WERI-Rb-1 (cell line): ENCODE measurements at regions not wholly inside any gene's neighbourhood (a gene's known extent, or its start where the extent isn't known, plus 50 kb on each side); places are given as distances from the start of the nearest gene placed in this dataset.
"Not testable (repeated sequence)": the region's sequence is repeated elsewhere in the genome, so short reads cannot be mapped to it uniquely, and the experiment has no call there.

Source experiments
- DNase-seq: peaks from one replicate; pipeline ENCODE4 v3.0.0-alpha.2; 2020
- H3K27ac ChIP-seq: fragments of 250-450 bp; sonication (Bioruptor Pico); 2 replicates; pipeline ENCODE4 v1.5.1; 2020; ENCODE audit warnings: mild to moderate bottlenecking, moderate library complexity
- H3K27me3 ChIP-seq: fragments of 250-450 bp; sonication (Bioruptor Pico); 2 replicates; pipeline ENCODE4 v1.5.1; 2021; ENCODE audit warnings: mild to moderate bottlenecking, low read depth, moderate library complexity; ENCODE audit not compliant: insufficient read depth, severe bottlenecking
- H3K36me3 ChIP-seq: fragments of 250-450 bp; sonication (Bioruptor Pico); 2 replicates; pipeline ENCODE4 v1.5.1; 2020; ENCODE audit warnings: mild to moderate bottlenecking, moderate library complexity
- H3K4me3 ChIP-seq: 2 replicates; pipeline ENCODE4 v1.5.1; 2011; ENCODE audit warnings: low read depth, mild to moderate bottlenecking, control low read depth, low read length
- H3K9me3 ChIP-seq: fragments of 250-450 bp; sonication (Bioruptor Pico); 2 replicates; pipeline ENCODE4 v1.5.1; 2021; ENCODE audit warnings: mild to moderate bottlenecking, moderate library complexity; ENCODE audit not compliant: severe bottlenecking
- CTCF ChIP-seq: IDR thresholded peaks from 2 replicates; pipeline ENCODE4 v1.5.1; 2011; ENCODE audit warnings: low read depth, mild to moderate bottlenecking, control low read depth, inconsistent platforms, low read length

- no peaks in the 10 kb centered on the region for H3K36me3 ChIP-seq
- H3K9me3 ChIP-seq, result no peaks in the 10 kb centered on the region
- H3K27me3 ChIP-seq, result no peaks in the 10 kb centered on the region
- no peak overlapping the region for H3K27ac ChIP-seq
- no peak for DNase-seq
- H3K4me3 ChIP-seq, result no peak overlapping the region
- TF ChIP-seq CTCF, result no peak
These were observed 113.6 kb upstream of the ID4 start for GRCh38 chr6:19723545-19723944.

GRCh38 chr6:19725436-19725835, 111.7 kb upstream of the ID4 start:
- not testable (repeated sequence) for H3K36me3 ChIP-seq, H3K27me3 ChIP-seq, DNase-seq, H3K27ac ChIP-seq, H3K9me3 ChIP-seq, H3K4me3 ChIP-seq

- no peaks in the 10 kb centered on the region for H3K27me3 ChIP-seq
- H3K4me3 ChIP-seq, result no peak overlapping the region
- no peak overlapping the region for H3K27ac ChIP-seq
- no peak for TF ChIP-seq CTCF
- no peaks in the 10 kb centered on the region for H3K36me3 ChIP-seq
- no peak for DNase-seq
- H3K9me3 ChIP-seq, result peaks cover 4% of the 10 kb centered on the region
These were observed 105.9 kb upstream of the ID4 start for GRCh38 chr6:19731282-19731681.

GRCh38 chr6:19734061-19734460, 103.1 kb upstream of the ID4 start:
- DNase-seq, result no peak
- Histone ChIP-seq H3K9me3 (peaks cover 4% of the 10 kb centered on the region), H3K4me3 (no peak overlapping the region), H3K27ac (no peak overlapping the region), H3K27me3 (no peaks in the 10 kb centered on the region), H3K36me3 (no peaks in the 10 kb centered on the region)
- no peak for TF ChIP-seq CTCF

- H3K27me3 ChIP-seq, result no peaks in the 10 kb centered on the region
- peaks cover 4% of the 10 kb centered on the region for H3K9me3 ChIP-seq
- H3K36me3 ChIP-seq, result no peaks in the 10 kb centered on the region
- no peak for TF ChIP-seq CTCF
- no peak overlapping the region for H3K27ac ChIP-seq
- H3K4me3 ChIP-seq, result no peak overlapping the region
- DNase-seq, result no peak
These were observed 102.7 kb upstream of the ID4 start for GRCh38 chr6:19734519-19734918.

GRCh38 chr6:19736066-19736465, 101.1 kb upstream of the ID4 start:
- peak; percentile 30 for DNase-seq
- H3K27ac ChIP-seq, result no peak overlapping the region
- H3K9me3 ChIP-seq, result no peaks in the 10 kb centered on the region
- TF ChIP-seq CTCF, result no peak
- no peaks in the 10 kb centered on the region for H3K36me3 ChIP-seq
- no peak overlapping the region for H3K4me3 ChIP-seq
- H3K27me3 ChIP-seq, result no peaks in the 10 kb centered on the region

GRCh38 chr6:19738010-19738409, 99.2 kb upstream of the ID4 start:
- no peak for TF ChIP-seq CTCF

More at GRCh38 chr6:19738010-19738409, 99.2 kb upstream of the ID4 start:
- H3K27me3 ChIP-seq, result no peaks in the 10 kb centered on the region
- DNase-seq, result peak; percentile 35
- no peaks in the 10 kb centered on the region for H3K36me3 ChIP-seq
- no peak overlapping the region for H3K4me3 ChIP-seq
- peak overlapping the region; percentile 7; the same call in 1 of the 2 replicates for H3K27ac ChIP-seq
- H3K9me3 ChIP-seq, result no peaks in the 10 kb centered on the region
